SK-N-DZ (cell line): ENCODE measurements at regions not wholly inside any gene's neighbourhood (a gene's known extent, or its start where the extent isn't known, plus 50 kb on each side); places are given as distances from the start of the nearest gene placed in this dataset.

Source experiments
- DNase-seq: peaks from one replicate; pipeline ENCODE4 v3.0.0-alpha.2; 2015; ENCODE audit warnings: low spot score

- DNase-seq = no peak
Measured at GRCh38 chr12:82174383-82174782, 183.8 kb downstream of the CCDC59 start.

- DNase-seq = no peak
Measured at GRCh38 chr12:82149045-82149444, 209.1 kb downstream of the CCDC59 start.

- no peak for DNase-seq
Measured at GRCh38 chr12:82146740-82147139, 211.4 kb downstream of the CCDC59 start.

DNA sequence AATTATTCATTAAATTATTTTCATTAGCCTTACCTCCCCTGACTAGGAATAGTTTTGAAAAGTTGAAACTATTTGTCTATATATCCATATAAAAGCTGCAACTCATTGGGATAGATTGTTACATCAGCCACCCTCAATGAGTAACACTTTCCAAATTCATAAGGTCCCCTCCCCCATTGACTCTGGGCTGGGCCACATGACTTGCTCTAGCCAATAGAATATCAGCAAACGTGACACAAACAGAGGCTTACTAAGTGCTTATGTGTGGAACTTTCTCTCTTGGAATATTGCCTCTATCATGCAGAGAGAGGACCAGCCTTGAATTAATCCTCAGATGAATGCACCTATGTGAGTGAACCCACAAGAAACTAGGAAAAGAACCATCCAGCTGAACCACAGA, 213.7 kb downstream of the CCDC59 start:
- DNase-seq = no peak

GRCh38 chr12:82132390-82132789, 225.8 kb downstream of the CCDC59 start:
- DNase-seq = no peak

DNA sequence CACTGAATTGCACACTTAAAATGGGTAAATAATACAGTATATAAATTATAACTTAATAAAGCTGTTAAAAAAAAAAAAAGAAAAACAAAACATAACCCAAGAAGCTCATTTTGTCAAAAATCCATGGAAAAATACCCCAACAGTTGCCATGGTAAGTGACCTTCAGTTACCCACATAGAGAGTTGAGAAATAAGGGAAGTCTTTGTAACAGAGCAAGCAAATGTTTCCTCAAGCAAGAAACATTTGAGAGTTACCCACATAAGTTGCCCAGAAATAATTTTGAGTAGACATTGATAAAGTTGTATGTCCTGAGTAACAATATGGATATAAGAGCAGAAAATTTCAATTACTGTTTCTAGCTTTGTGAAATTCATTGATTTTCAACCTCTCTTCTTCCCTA, 227.4 kb downstream of the CCDC59 start:
- DNase-seq = no peak

- no peak for DNase-seq
Measured at GRCh38 chr12:82124711-82125380, 233.3 kb downstream of the CCDC59 start.

GRCh38 chr12:82121545-82121944, 236.6 kb downstream of the CCDC59 start:
- DNase-seq = no peak

GRCh38 chr12:82120901-82121300, 237.3 kb downstream of the CCDC59 start:
- no peak for DNase-seq

- DNase-seq = no peak
Measured at GRCh38 chr12:82109243-82109642, 248.9 kb downstream of the CCDC59 start.

DNA sequence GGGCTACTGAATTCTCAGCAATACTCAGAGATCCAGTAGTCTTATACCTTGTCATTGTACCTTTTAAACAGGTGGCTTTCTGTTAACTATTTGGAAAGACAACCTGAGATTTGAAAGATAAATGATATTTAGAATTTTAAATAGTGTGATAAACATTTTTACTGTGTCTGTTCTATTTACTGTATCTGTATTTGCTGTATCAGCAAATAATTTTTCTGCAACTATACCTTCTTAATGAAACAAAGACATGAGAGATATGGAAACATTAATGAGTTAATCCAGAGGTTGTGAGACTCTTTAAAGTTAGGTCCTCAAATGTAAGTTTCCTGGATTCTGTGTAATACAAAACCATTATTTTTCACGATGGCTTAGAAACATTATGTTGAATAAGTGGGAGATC, 249.6 kb downstream of the CCDC59 start:
- no peak for DNase-seq

GRCh38 chr12:82099216-82099615, 259.0 kb downstream of the CCDC59 start:
- no peak for DNase-seq

DNA sequence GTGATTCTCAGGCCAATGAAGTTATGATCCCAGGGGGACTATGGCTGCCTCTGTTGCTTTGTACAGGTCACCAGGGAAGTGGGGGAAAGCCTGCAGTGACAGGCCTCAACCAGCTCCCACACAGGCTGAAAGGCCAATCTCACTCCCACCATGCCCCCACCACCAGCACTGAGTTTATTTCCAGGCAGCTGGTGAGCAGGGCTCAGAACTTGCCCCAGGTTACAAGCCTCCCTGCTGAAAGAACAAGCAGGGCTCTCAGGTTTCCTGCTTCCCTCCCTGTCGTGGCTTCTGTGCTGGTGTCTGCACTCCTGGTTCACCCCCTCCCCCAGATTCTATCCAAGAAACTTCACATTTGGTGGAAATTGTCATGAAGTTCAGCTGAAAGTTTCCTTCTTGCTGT, 260.3 kb downstream of the CCDC59 start:
- no peak for DNase-seq

- DNase-seq = no peak
Measured at GRCh38 chr12:82097438-82097837, 260.7 kb downstream of the CCDC59 start.

GRCh38 chr12:82090165-82090564, 268.0 kb downstream of the CCDC59 start:
- no peak for DNase-seq

- DNase-seq = no peak
Measured at GRCh38 chr12:82089369-82090121, 268.6 kb downstream of the CCDC59 start.

DNA sequence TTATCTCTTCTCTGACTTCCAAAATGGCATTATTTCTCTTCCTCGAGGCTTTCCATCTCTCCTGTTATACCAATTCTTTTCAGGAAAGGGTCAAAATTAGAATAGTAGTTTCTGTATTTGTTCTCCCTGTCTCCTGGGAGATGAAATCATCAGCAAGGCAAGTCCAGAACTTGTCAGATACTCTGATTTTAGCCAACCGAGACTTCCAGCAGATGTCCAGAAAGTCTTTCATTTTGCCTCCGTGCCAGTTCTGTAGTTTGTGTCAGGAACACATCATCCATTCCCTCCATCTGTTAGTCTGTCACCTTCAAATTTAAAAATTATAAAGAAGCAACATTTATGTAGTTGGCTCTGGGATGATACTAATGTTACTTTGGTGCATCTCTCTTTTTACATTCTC, 275.7 kb downstream of the CCDC59 start:
- no peak for DNase-seq

GRCh38 chr12:82069931-82070514, 288.2 kb downstream of the CCDC59 start:
- DNase-seq = no peak

GRCh38 chr12:82058197-82058596, 299.0 kb upstream of the PPFIA2 start:
- DNase-seq = no peak

DNA sequence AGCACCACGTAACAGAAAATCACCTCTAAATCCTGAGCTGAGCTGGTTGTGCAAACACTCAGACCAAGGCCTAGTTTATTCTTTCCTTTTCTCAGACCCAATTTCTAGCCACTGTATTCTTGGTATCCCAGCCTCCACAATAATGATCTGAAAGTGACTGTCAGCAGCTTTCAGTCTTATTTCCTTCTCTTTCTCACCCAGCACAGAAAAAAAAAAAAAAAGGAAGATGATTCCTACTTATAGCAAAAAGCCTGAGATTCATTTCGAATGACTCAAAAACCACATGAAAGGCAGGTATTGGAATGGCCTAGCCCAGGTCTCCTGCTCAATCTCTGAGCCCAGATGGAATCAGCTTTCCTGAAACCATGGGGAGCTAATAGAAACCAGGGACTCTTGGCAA, 298.6 kb upstream of the PPFIA2 start:
- DNase-seq = no peak

DNA sequence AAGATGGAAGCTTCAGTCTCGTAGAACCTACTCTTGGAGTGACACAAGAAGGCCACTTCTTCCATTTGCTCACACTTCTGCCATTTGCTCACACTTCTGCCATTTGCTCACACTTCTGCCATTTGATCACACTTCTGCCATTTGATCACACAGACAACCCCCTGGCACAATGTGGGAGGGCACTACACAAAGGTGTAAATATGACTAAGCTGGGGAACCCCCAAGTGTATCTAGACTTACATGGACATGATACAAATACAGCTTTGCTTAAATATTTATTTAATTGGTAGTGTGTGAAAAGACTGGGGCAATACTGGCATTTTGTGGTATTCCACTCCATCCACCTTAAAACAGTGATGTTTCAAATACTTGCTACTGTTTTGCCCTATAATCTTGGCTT, 296.2 kb upstream of the PPFIA2 start:
- no peak for DNase-seq

DNA sequence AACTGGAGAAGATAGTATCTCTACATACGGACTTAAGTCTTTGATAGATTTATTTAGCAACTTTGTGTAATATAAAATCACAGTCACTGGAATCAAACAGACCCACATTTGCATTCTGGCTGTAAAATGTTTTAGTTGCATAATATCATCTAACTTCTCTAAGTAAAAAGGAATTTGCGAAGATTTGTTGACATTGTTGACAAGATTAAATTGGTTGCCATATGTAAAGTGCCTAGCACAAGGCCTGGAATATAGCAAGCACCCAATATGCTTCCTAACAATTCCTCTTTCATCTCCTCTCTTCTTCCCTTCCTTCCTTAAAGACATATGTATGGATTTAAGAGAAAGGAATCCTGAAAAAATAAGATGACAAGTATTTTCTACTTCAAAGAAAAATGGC, 295.4 kb upstream of the PPFIA2 start:
- no peak for DNase-seq

DNA sequence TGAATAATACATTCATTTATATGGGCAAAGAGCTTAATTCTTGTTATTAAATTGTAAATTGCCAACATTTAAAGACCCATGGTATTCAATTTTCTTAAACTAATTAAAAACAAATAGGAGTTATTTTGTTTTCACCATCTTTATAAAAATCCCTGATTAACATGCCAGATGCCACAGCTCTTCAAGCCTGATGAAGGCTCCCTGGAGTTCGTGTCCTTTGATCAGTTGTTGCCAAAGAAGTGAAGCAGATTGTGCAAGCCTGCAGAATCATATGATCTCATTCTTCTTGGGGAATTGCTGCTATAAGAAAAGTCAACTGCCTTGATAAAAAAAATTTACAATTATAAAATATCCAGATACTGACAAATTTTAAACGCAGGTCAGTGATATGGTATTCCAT, 288.3 kb upstream of the PPFIA2 start:
- no peak for DNase-seq
